ENCODE measurements at regions not wholly inside any gene's neighbourhood (a gene's known extent, or its start where the extent isn't known, plus 50 kb on each side); places are given as distances from the start of the nearest gene placed in this dataset.

GRCh38 chrX:139002319-139002718 lies 290.8 kb upstream of the FGF13 start:
- TF ChIP-seq POLR2A (IDR thresholded peaks at IDR 0.05; ENCODE audit: low read depth, low read length) (no peak), TAF1 (IDR thresholded peaks at IDR 0.05; ENCODE audit: borderline replicate concordance, low read depth, low read length) (no peak)
